Amniotic epithelial cell (primary cell): ENCODE measurements at regions not wholly inside any gene's neighbourhood (a gene's known extent, or its start where the extent isn't known, plus 50 kb on each side); places are given as distances from the start of the nearest gene placed in this dataset.

Source experiments
- DNase-seq: peaks from one replicate; pipeline ENCODE4 v3.0.0-alpha.2; 2010; ENCODE audit warnings: low read depth

DNA sequence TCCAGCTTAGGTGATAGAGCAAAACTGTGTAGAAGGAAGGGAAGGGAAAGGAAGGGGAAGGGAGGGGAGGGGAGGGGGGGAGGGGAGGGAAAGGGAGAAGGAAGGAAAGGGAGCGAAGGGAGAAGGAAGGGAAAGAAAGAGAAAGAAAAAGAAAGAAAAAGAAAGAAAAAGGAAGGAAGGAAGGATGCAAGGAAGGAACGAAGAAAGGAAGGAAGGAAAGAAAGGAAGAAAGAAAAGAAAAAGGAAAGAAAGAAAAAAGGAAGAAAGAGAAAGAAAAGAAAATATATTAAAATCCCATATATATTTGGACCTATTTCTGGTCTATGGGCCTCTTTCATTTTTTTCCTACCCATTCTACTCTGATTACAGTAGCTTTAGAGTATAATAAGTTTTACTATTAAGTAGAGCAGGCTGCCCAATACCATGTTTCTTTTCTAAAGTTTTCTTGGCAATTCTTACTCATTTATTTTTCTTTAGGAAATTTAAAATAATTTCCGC is 229.1 kb downstream of the AUH start:
- DNase-seq, result no peak

DNA sequence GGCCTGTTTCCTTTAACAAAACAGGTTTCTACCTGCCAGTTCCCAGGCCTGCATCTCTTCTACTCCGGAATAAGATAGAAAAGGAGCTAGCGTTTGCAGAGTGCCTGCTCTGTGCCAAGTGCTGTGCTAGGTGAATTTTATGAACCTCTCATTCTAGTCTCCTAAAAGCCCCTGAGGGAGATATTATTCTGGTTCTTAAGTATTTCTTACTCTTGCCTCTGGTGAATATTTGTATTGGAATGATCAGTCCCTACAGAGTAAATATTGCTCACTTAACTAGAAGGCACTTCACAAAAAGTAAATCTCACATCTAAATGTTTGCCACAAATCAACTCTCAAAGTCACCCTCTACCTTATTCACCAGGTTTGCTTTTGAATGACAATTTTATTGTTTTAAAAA is 227.1 kb downstream of the AUH start:
- no peak for DNase-seq

DNA sequence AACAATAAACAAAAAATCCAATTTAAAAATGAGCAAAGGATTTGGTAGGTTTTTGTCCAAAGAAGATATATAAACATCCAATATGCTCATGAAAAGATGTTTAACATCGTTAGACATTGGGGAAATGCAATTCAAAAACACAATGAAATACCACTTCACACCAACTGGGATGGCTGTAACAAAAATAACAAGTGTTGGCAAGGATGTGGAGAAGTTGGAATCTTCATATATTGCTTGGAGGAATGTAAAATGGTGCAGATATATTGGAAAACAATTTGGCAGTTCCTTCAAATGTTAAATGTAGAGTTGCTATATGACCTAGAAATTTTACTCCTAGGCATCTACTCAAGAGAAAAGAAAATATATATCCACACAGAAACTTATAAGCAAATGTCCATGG is 224.3 kb downstream of the AUH start:
- no peak for DNase-seq

DNA sequence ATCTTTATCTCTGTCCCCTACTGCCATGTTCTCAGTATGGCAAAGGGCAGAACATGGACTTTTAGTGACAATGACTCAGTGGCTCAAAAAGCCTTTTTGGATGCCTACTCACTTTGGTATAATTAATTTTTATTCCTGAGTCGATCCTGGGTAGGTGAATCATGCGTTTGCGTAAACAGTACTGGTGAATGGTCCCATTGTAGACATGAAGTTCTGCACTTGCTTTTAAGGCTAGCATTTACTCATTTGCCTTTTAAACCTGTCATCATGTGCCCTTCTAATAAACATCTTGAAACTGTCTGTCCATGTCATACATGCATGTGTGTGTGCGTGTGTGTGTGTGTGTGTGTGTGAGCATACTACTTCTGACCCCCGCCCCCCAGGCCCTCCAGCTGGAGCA is 223.0 kb downstream of the AUH start:
- peak; percentile 65 for DNase-seq

DNA sequence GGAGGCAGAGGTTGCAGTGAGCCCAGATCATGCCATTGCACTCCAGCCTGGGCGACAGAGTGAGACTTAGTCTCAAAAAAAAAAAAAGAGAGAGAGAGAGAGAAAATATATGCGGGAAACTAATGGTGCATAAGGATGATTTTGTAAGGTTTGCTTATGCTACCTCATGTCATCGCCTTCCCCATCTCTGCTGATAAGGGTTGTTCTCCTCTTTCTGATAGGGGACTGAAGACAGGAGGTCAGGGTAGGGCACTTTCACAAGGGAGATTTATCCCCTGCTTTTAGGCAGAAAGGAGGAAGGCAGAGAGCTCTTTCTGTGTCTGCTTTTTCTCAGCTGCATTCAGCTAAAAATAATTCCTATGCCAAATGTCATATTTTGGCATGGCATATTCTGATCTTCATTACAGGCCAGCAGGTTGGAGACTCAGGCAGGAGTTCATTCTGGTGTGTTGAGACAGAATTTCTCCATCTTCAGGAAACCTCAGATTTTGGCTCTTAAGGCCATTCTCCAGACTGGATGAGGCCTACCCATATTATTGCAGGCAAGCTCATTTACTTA is 220.2 kb downstream of the AUH start:
- DNase-seq, result peak; percentile 61

DNA sequence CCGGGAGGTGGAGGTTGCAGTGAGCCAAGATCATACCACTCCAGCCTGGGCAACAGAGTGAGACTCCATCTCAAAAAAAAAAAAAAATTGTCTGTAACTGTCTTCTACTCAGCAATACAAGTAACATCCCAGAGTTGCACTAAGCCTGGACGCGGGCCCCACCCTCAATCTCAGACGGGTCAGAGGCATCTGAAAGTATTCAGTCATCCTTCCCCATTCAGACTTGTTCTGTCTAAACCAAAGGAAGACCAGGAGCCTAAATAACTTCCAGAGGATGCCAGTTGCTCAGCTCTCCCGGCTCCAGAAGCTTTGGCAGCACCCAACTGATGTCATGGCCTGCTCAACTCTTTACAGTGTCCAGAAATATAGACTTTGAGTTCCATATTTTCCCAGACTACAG is 218.6 kb downstream of the AUH start:
- no peak for DNase-seq

DNA sequence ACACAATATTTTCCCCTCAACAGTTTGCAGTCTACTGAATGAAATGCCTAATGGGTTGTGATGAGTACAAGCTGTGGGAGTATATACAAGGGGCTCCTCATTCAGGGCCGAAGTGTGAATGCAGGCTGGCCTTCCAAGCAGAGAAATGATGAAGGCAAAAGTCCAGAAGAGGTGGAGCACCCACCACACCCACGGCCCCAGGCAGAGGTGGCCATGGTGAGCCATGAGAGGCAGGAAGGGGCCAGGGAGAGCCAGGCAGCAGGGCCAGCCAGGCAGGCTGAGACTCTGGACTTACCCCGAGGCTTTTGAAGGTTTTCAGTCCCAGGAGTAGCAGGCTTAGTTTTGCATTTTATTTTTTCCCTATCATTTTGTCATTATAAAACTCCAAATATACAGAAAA is 218.1 kb downstream of the AUH start:
- no peak for DNase-seq

DNA sequence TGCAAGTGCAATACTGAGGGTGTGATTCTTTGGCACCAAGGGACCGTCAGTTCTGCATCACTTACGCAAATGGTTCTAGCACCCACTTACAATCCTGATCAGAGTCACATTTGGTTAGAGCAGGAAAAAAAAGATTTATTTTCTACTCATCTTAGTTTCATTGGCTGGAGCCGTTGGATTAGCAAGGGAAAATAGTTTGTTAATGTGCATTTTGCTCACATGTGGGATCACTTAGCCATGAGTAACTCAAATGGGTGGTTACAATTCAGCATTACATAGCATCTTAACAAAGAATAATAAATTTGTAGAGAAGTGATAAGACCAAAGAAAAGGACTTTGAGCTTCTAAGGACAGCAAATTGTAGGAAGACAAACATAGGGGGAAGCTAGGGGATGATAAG is 216.9 kb downstream of the AUH start:
- no peak for DNase-seq

DNA sequence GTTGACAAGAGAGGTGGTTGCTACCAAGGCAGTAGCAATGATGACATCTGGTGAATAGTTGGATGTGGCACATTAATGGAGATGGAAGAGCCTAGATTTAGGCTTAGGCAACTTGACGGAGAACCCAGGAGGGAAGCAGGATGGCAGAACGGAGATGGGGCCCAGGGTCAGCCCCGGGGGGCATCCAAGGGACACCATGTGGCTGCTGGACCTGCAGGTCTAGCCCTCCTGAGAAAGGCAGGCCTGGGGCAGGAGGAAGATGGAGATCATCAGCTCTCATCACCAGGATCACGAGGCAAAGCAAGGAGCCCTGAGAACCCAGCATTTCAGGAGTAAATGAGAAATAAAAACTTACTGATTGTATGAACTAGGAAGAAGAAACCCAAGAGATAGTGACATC is 216.2 kb downstream of the AUH start:
- DNase-seq, result no peak

DNA sequence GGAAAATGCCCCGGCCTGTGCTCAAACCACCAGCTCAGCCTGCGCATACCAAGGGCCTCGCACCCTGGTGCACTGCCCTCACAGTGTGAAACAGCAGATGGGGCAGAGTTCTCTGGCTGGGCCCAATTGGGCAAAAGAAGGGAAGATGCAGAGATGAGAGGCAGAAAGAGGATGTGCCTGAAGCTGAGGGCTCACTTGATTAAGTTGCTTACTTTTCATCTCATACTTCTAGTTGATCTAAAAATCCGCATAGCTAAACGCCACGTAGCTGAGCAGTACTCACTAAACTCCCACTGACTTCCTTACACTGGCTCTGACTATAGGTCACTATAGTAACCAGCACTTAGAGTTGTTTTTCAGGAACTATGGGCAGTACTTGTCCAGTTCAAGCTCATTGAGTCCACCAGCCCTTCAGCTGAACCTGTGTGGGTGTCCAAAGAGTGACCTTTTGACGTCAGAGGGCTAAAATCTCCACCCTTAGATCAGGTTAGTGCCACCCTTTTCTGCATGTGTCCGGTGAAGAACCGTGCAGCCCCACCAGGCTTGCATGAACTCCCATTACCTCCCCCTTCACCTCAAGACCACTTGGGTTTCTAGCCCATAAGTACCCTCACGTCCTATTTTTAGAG is 215.2 kb downstream of the AUH start:
- DNase-seq, result peak; percentile 18

DNA sequence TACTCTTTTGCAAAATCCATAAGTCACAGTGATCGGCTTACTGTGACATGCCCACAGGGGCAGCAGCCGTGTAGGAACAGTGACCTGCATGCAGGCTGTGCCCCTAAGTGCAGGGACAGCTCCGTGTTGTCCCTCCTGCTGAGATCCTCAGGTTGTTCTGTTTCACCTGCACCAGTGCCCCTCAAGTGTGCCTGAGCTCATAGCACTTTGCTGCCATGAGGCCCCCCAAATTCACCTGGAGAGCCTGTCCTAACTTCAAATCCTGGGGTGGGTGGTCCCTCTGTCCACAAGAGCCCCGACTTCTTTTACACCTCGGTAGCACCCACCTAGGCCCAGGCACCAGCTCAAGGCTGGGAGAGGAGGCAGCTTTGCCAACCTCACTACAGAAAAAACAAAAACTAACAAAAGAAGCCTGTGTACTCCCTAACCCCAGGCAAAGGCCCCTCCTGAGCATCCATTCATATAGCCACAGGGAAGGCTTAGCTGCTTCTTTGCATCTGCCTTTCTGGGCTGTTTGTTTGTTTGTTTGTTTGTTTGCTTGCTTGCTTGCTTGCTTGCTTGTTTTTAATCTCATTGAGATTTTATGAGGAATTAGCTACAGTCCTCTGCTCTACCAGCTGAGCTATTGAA is 214.5 kb downstream of the AUH start:
- DNase-seq, result no peak

DNA sequence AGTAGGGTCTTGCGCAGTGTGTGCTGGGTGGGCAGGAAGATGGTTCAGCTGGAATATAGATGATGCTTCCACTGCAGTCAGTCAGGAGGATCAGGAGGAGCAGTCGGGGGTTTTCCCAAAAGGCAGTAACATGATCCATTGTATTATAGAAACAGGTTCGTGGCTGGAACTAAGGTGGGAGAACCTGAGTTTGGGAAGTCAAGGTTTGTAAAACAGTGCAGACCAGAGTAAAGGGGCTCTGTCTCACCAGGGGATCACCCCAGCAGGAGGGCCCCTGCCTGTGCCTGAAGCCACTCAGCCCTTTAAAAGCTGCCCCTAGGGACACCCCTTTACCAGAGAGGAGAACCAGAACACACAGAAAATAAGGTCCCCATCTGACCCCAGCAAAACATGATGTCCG is 213.4 kb downstream of the AUH start:
- no peak for DNase-seq

DNA sequence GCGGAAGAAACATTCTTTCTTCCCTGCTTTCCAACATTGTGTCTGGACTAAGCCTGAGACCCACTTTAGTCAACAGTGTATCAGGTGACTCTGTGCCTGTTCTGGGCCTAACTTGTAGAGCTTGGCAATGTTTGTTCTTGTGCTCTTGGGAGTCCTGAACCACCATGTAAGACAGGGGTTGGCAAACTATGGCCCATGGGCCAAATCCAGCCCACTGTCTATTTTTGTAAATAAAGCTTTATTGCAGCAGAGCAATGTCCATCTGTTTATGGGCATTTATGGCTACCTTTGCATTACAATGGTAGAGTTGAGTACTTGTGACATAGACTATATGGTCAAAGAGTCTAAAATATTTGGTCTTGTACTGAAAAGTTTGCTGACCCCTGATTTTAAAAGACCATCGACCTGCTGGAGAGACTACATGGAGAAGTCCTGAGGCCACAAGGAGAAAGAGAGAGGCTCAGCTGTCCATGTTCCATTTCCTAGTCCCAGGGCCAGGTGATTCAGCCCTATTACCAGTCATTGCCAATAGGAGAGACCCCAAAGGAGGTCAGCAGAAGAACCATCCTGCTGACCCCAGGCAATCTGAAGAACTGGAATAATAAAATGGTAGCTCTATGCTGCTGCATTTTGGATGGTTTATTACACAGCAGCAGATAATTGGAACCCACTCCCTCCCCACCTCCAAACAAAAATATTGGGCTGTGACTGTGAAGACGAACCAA is 211.3 kb downstream of the AUH start:
- no peak for DNase-seq

DNA sequence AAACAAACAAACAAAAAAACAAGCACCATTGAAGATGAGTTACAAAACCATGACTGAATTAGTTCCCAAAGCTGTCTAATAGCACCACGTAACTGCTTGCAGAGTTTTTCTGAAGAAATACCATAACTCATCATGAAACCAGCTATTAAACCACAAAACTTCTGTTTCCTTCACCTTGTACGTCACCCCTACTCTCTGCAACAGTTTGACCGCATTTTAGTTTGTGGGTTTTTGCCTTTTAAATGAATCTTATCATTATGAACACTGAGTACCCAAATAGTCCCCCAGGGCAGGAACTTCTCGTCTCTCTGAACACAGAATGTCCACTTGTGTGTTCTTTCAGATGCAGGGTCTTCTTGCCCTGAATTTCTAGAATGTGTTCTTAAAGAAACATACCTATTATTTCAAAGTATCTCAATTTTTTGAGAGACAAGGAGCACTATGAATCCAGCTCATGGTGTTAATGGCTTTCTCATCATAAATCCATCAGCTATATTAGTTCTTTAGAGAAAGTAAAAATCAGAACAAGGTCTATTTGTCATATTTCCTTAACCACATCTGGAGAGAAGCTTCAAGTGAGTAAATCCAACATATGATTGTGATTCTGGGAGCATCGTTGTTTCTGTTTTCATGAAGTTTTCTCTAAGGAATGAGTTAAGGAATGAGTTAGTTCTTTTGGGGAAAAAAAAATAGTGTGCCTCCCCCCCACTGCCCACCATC is 210.6 kb downstream of the AUH start:
- DNase-seq, result peak; percentile 98

DNA sequence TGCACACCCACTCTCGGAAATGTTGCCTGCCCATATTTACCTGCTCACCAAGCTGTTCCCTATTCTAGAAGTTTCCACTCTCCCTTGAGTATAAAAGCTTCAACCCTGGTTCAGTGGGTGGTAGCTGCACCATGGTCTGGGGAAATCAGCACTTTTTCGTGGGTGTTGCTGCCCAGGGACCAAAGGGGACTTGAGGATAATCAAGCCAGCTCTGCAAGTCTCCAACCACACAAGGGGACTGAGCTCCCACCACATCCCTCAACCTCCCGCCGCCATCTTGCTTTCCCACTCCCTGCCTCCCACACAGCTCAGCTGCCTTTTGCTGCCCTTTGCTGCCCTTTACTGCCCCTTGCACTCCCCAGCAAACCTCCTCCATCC is 210.0 kb downstream of the AUH start:
- no peak for DNase-seq

DNA sequence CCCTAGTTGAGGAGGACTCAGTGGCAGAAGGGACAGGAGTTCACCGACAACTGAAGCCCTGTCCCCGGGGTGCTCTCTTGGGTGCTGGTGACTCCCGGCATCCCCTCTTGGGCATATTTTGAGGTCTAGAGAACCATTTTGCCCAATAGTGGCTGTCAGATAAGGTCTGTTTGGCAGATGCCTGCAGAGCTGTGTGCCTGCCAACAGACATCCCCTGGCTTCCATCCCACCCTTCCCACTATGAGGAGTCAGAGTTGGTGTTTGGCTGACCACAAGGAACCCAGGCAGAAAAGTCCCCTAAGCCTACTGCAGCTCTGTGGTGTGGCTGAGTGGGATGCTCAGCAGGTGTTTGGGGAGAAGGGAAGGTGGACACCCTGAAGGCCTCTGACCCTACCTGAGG is 207.0 kb downstream of the AUH start:
- no peak for DNase-seq

DNA sequence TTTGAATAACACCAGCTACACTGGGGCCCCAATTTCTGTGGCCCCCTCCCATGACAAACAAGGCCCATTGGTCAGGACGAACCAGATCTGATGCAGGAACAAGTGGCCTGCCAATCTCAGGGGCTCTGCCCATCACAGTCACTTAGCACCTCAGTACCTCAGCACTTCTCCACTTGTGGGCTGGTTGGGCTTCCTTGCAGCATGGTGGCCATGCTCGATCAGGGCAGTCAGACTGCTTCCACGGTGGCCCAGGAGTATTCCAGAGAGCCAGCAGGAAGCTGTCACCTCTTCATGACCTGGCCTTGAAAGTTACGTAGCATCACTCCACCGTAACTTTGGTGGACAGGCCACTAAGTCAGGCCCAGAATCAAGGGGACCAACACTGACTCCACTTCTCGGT is 206.5 kb downstream of the AUH start:
- no peak for DNase-seq

DNA sequence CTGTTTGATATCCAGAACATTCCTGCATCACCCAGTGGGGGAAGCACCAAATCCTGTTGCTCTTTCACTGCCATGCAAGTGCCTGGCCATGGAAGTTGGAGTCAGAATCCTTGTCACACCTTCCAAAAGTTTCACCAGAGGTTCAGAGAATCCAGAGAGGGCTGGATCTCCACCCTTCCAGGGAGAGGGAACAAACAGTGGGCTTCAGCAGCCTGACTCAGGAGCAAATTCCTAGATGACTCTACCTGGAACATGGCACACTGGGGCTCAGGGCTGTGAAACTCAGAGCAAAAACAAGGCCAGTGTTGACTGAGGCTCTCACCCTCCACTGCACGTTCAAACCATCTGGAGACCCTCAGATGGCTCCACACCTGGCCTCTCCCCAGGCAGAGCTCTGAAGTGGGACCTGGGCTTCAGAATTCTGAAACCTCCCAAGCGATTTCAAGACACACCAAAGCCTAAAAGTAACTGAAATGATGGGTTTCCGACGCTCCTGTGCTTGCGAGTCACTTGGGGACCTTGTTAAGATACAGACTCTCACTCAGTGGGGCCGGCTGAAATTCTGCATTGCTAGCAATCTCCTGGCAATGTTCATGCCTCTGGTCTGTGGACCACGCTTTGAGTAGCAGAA is 205.9 kb downstream of the AUH start:
- no peak for DNase-seq

DNA sequence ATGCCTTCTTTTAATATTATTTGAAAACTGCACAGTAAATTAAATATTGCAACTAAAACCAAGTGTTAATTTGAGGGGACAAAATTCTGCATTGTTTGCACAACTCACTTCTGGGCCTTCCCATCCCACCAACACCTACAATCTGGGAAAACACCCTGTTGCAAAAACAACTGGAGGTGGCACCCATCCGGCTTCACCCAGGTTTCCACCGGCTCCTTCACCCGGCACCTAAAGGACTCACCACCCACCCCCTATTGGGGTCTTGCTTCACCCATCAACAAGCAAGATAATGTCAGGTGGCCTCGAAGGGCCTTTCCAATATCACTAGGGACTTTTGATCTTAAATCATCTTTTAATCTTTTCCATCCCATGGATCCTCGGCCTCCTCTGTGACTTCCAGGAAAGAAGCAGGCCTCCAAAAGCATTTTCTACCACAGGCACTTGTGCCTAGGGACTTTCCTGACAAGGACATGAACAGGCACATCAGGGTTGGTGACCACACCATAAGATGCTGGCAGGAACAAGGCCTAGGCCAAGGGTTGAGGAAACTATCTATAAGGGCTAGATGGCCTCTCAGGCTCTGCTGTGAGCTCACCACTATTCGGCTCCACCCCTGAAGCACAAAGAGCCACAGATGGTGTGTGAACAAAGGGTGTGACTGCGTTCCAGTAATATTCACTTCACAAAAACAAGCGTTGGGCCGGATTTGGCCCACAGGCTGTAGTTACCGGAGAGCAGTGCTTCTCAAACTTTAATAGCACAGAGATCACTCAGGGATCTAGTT is 205.1 kb downstream of the AUH start:
- DNase-seq, result no peak

DNA sequence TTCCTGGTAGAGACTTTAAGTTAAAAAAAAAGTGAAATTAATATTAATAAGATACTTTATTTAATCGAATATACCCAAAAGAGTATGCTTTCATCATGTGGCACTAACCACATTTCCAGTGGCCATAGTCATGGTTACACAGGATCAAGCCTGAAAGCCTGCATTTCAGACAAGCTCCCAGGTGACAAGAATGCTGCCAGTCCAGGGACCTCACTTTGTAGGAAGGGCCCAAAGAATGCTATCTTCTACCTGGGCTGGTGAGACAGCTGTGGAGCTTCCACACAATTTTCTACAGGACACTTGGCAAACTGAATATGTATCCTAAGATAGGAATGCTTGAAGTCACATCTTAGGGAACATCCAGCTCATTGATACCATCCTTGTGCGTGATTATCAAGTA is 203.8 kb downstream of the AUH start:
- DNase-seq, result no peak

DNA sequence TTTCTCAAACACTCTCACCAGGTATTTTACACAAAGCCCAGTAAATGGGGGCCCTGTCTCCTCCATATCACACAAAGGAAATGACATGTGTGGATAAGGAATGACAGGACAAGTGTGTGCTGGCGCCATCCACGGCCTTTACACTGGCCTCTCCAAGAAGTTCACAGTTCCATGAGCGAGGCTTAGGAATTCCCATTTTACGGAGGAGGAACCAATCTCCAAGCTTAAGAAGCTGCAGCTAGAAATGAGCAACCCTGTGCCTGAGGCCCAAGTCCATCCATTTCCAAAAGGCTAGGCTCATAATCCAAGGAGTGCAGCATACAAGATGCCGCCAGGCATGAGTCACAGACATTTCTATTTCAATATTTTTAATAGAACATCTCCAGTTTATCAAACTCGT is 203.4 kb downstream of the AUH start:
- peak; percentile 44 for DNase-seq
